ENCODE measurements at regions not wholly inside any gene's neighbourhood (a gene's known extent, or its start where the extent isn't known, plus 50 kb on each side); places are given as distances from the start of the nearest gene placed in this dataset.
A peak's percentile ranks its signal among the peaks of the same experiment; 100 is the strongest.

GRCh38 chr1:91151702-91152101, 129.9 kb upstream of the ZNF644 start:
- no peak for DNase-seq

DNA sequence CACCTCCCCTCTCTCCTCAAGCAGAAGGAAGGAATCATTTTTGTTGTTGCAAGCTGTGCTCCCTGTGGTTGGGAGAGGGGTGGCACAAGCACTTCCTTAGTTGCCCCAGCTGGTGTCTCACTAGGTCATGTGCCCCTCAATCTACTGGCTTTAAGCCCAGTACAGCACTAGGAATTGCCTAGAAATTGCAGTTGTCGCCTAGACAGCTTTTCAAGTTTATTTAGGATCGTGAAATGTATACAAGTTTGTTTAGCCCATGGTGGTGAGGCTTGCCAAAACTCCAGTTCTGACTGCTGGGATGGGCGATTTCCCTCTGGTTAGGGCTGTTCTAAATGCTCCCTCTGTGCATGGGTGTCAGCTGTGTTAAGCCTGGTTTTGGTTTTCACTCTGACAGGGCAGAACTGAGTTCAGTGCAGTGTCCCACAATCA, 126.8 kb upstream of the ZNF644 start:
- DNase-seq = no peak

- DNase-seq = no peak
Observed at GRCh38 chr1:91141858-91142257, 120.0 kb upstream of the ZNF644 start.

- DNase-seq = no peak
Observed at GRCh38 chr1:91138959-91139358, 117.1 kb upstream of the ZNF644 start.

DNA sequence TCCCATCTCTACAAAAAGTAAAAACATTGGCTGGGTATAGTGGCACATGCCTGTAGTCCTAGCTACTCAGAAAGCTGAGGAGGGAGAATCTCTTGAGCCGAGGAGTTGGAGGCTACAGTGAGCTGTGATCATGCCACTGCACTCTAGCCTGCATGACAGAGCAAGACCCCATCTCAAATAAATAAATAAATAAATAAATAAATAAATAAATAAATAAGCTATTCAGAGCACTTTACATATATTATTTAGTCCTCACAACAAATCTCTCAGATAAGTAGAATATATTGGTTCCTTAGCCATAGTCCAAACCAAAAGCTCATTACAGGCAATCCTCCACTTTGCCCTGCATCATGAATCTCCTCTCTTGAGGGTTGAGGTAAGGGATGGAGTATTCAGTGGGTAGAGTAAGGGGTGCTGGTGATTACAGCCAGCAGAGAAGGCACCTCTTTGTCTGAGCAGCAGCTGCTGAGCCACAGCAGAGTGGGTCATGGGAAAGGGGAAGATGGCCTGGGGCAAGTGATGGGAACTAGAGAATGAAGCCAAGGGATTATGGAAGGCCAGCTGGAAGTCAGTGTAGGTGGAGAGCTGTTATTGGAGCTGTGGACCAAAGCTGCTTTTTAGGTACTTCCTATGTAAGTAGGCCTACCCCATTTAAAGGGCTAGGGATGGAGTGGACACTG, 115.5 kb upstream of the ZNF644 start:
- DNase-seq = no peak

DNA sequence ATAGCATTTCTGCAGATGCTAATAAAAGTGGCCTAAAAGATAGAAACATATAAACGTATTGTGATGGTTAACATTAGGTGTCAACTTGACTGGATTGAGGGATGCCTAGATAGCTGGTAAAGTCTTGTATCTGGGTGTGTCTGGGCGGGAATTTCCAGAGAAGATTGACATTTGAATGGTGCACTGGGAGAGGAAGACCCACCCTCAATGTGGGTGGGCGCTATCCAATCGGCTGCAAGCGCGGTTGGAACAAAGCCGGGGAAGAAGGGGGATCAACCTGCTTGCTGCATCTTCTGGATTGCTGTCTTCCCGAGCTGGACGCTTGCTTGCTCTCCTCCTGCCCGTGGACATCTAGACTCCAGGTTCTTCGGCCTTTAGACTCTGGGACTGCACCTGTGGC, 114.0 kb upstream of the ZNF644 start:
- DNase-seq = no peak

GRCh38 chr1:91133248-91133647, 111.4 kb upstream of the ZNF644 start:
- DNase-seq = no peak

GRCh38 chr1:91130256-91130985, 108.6 kb upstream of the ZNF644 start:
- DNase-seq = no peak

DNA sequence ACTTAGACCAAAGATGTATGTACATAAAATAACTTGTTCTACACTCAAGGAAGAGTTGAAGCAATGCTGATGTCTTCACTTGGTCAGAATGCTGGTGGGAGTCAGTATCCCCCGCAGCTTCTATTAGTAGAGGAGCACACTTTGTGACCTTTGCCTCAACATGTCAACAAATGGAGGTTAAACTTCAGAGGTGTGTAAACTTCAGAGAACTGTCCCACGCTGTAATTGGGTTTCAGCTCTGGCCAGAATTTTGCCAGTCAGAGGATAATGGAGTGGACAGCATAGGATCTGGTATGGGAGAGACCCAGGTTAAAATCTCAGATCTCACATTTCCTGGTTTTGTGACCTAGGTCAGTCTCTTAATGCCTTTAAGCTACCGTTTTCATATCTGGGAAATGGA, 107.6 kb upstream of the ZNF644 start:
- DNase-seq = no peak

DNA sequence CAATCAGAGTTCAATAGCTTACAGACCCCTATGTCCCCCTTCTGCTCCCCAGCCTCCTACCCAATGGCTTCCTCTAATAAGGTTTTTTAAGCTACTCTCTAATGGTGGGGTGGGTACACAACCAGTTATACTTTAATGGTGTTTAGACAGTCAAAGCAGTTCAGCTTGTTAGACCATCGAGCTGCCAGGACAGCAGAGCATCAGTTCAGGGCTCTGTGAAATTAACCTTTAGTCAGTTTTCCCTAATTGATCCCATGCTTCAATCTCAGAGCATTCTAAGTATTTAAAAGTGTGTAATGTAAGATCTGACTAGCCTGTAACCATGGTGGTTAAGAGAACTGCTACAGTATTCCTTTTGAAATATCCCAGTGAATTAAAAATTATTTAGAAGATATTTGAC, 107.2 kb upstream of the ZNF644 start:
- DNase-seq = no peak

- peak in 1 of 2 donors; percentile 10 for DNase-seq
Observed at GRCh38 chr1:91124989-91125417, 103.2 kb upstream of the ZNF644 start.

DNA sequence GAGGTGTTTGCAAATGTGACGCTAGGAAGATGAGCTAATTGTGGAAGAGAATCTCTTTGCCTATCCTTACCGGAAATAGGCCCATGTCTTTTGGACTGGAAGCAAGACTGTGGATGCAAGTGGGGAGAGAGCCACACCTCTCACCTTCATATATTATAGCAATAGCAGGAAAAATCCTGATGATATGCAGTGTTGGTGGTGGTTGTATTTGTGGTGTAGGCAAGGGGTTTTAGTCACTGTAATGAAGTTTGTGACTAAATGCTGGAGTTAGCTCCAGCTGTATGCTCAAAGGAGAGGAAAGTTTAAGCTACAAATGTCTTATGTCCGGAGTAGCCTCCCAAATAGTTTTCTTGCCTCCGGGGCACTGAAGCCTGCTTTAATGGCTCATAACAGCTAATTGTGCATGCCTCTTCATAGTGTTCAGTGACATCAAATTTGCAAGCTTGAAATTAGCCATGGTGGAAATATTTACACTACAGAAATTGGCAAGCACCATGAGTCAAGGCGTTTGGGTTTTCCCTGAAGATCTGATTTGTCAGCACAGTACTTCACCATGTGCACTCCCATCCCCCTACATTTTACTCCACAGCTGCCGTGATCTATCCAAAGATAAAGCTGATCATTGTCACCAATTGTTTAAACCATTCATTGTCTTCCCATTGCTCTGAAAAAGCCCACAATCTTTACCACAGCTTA, 102.6 kb upstream of the ZNF644 start:
- no peak for DNase-seq

DNA sequence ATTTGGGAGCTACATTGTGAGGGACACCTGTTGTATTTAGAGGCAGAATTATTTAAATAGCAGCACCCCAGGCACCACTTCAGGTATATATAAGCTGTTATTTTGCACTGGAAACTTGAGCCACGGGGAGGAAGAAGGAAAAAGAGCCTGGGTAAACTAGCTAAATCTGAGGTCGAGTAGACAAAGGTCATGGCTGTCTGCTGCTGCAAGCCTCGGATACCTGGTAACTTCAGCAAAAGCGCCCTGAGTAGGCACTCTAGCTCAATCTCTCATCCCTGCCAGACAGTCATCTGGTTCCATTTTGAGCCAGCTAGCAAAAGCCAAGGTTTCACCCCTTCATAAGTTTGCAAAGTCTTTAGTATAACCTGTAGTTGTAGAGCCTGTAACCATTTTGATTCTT, 101.9 kb upstream of the ZNF644 start:
- DNase-seq = no peak

DNA sequence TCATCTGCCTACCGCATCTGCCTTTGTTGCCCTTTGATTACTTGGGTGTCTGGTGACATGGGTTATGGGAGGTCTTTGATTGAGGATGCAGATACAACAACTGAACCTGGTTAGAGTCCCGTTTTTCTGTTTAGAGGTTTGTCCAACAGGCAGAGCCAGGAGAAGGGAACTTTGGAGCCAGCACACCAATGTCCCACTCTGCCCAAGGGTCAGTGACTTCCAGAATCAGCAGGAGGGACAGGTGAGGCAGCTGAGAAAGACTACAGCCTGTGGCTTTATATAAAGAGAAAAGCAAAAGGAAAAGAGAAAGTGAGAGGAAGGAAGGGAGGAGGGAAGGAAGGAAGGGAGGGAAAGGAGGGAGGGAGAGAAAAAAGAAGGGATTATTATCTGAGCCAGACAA, 101.5 kb upstream of the ZNF644 start:
- DNase-seq = no peak

GRCh38 chr1:91122106-91122717, 100.4 kb upstream of the ZNF644 start:
- no peak for DNase-seq

DNA sequence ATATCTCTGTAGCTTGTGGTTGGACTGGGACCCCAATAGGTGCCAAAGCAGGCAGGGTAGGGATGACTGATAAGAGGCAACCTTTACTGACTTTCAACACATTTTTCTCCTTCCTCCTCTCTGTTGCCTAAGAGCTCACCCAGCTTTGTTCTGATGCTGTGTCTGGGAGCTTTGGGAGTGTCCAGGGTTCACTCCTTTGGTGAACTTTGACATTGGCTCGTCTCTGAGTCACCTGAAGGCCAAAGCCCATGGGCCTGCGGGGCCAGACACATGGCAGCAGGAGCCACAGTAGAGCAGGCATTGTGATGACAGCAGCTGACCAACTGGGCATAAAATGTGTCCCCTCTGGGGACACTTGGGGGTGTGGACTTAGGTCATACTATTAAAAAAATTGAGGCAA, 99.5 kb upstream of the ZNF644 start:
- no peak for DNase-seq

DNA sequence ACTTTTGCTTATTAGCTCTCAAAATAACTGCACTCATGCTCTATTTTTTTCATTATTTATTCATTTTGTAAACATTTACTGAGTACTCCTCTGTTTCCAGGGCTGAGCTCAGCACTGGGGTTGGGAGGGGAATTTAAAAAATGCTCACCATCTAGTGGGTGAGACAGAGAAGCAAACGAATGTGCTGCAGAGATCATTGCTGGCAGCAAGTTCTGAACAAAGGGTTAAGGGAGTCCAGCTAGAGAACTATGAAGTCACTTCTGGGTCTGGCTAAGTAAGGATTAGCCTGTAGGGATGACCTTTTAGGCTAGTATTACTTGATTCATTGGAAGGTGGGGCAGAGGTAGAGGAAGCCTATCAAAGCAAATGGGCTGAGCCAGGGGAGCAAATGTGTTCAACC, 99.1 kb upstream of the ZNF644 start:
- DNase-seq = peak in 1 of 2 donors; percentile 18

DNA sequence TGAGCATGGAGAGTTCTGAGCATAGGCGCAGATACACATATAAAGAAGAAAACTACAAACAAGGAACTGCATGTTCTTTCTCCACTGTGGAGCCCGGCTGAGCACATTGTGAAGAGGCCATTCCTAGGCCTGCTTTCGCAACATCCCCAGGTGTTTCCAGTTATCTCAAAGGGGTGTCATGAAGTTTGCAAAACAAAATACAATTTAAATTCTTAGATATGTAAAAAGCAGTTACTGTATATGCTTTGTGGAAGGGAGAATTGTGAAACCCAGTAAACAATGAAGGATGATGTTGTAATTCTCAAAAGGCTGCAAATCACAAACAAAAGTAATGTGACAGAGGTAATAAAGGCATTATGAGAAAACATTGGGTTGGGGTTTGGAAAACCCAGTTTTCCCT, 98.6 kb upstream of the ZNF644 start:
- DNase-seq = peak in 1 of 2 donors; percentile 6

DNA sequence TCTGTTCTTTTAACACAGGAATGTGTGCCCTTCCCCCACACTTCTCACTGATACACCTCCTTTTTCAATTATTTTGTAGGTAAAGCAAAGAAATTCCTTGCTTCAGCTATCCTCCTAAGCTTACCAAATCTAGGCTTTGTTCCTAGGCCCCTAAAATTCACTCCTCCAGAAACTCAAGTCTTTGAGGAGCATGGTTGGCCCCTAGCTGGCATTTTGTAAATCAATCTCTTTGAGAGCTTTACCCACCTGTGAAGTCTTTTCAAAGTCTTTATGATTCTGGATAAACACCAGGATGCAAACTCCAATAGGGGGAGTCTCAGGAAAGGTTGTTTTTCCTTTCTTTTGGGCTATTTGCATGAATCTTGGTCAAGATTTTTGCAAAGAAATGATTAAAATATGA, 82.9 kb upstream of the ZNF644 start:
- DNase-seq = no peak

GRCh38 chr1:91101328-91101727, 79.5 kb upstream of the ZNF644 start:
- DNase-seq = no peak

DNA sequence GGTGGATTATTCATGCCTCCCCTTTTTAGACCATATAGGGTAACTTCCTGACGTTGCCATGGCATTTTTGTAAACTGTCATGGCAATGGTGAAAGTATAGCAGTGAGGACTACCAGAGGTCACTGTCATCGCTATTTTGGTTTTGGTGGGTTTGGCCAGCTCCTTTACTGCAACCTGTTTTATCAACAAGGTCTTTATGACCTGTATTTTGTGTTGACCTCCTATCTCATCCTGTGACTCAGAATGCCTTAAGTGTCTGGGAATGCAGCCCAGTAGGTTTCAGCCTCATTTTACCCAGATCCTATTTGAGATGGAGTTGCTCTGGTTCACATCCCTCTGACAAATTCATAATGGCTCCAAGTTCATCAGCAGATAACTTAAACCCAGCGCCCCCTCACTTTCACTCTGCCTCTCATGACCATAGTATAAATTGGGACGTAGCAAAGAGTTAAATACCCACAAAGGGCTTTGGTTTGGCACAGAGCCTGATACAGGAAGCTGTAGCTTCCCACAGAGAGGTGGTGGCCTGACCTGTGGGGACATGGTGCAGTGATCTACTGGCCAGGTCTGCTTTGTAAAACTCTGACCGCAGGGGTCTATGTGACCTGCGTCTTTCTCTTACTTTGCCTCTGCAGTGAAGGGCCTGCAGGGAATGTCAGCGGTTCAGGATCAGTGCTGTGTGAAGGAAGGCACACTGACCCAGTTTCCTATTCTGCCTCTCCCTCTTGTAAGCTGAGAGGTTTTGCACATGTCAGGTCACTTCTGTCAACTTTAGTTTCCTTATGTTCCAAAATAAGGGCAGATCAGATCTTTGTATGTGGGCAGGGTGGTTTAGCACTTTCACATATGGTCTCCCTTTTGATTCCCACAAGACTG, 78.1 kb upstream of the ZNF644 start:
- DNase-seq = no peak

All from right lung (tissue), 2 donors.